GM23248 (cell line): ENCODE measurements at regions not wholly inside any gene's neighbourhood (a gene's known extent, or its start where the extent isn't known, plus 50 kb on each side); places are given as distances from the start of the nearest gene placed in this dataset.

Source experiments
- EZH2 ChIP-seq: fragments of 200-600 bp; sonication (generic); IDR thresholded peaks from 2 replicates; pipeline ENCODE4 v1.6.1; 2018; ENCODE audit warnings: antibody characterized with exemption, mild to moderate bottlenecking; ENCODE audit not compliant: insufficient read depth, poor library complexity, severe bottlenecking
- EZH2phosphoT487 ChIP-seq: fragments of 200-600 bp; sonication (generic); IDR thresholded peaks from 2 replicates; pipeline ENCODE4 v1.6.1; 2018; ENCODE audit warnings: antibody characterized with exemption, moderate library complexity, mild to moderate bottlenecking, low read depth; ENCODE audit not compliant: insufficient read depth

GRCh38 chr13:72097568-72097967, 230.6 kb upstream of the DACH1 start:
- TF ChIP-seq EZH2 (no peak), EZH2phosphoT487 (no peak)
